ENCODE measurements at regions not wholly inside any gene's neighbourhood (a gene's known extent, or its start where the extent isn't known, plus 50 kb on each side); places are given as distances from the start of the nearest gene placed in this dataset.

GRCh38 chr2:183696028-183696427 lies 571.8 kb downstream of the NUP35 start:
- TF ChIP-seq CTCF (IDR thresholded peaks at IDR 0.05; ENCODE audit: low read length), result no peak
- TF ChIP-seq EZH2 (IDR thresholded peaks at IDR 0.05; ENCODE audit: borderline replicate concordance, low read length), result no peak

Measured in OCI-LY1 (cell line).